HCT116 (cell line): ENCODE measurements at regions not wholly inside any gene's neighbourhood (a gene's known extent, or its start where the extent isn't known, plus 50 kb on each side); places are given as distances from the start of the nearest gene placed in this dataset.

ENCODE experiments used
- ATAC-seq: fragments of 200-7000 bp; cut with Tn5 transposase; 2 replicates; pipeline ENCODE4 v1.9.1; 2020; ENCODE audit warnings: mild to moderate bottlenecking, moderate library complexity
- BruUV-seq: library from RNA; stranded (reverse); fragments of 400-500 nt; replicated peaks from 2 replicates; lab custom pipeline; 2021; lab: Mats Ljungman, UMichigan
- CTCF ChIA-PET: fragments of 300-600 bp; sonication (Branson Sonifier 250); formaldehyde crosslinking; loops from one replicate; lab custom pipeline; 2021; ENCODE audit warnings: antibody characterized with exemption; lab: Charles Lee
- POLR2A ChIA-PET: fragments of 300-600, 350-600 bp; sonication (Branson Sonifier 250); formaldehyde crosslinking; loops from one replicate; lab custom pipeline; 2021; ENCODE audit warnings: antibody characterized with exemption; lab: Charles Lee
- RAD21 ChIA-PET, 2 experiments: fragments of 300-600 bp; sonication (Branson Sonifier 250); formaldehyde crosslinking; loops; one replicate each; lab custom pipeline; 2023; ENCODE audit warnings: low total read pairs in 2 of 2; ENCODE audit not compliant: uncharacterized antibody in 2 of 2, unreplicated experiment in 2 of 2, low non-redundant PET in 1 of 2; lab: Charles Lee
- DNase-seq: peaks from one replicate; pipeline ENCODE4 v3.0.0-alpha.2; 2010; ENCODE audit warnings: low read depth, low spot score
- H2AFZ ChIP-seq: fragments of 200-600 bp; shearing (Covaris generic), sonication (generic); 2 replicates; pipeline ENCODE4 v1.6.1; 2017; ENCODE audit warnings: low read depth, mixed run types, mixed read lengths, antibody characterized with exemption, low read length; ENCODE audit not compliant: poor library complexity, severe bottlenecking
- H3K27ac ChIP-seq: 2 replicates; pipeline ENCODE4 v1.5.1; 2012; ENCODE audit warnings: low read depth, low read length
- H3K27me3 ChIP-seq: fragments of 200-600 bp; sonication (generic); 2 replicates; pipeline ENCODE4 v1.6.1; 2016; ENCODE audit warnings: mixed run types, low read length, mixed read lengths; ENCODE audit not compliant: insufficient read depth
- H3K36me3 ChIP-seq, 2 experiments: fragments of 200-500 bp in 1 of 2; fragments of 200-600 bp in 1 of 2; sonication (Bioruptor generic) in 1 of 2; sonication (generic) in 1 of 2; 2 replicates each; pipeline versions ENCODE4 v1.5.1 to v1.6.1; 2014 to 2016; ENCODE audit warnings: low read length in 2 of 2, inconsistent platforms in 1 of 2, mixed read lengths in 1 of 2, mixed run types in 1 of 2; ENCODE audit not compliant: insufficient read depth in 2 of 2, control insufficient read depth in 1 of 2
- H3K4me1 ChIP-seq, 2 experiments: fragments of 200-600 bp in 1 of 2; sonication (generic) in 1 of 2; 2 replicates each; pipeline versions ENCODE4 v1.5.1 to v1.6.1; 2012 to 2017; ENCODE audit warnings: low read length in 2 of 2, inconsistent platforms in 1 of 2, mild to moderate bottlenecking in 1 of 2, mixed read lengths in 1 of 2, mixed run types in 1 of 2, moderate library complexity in 1 of 2; ENCODE audit not compliant: insufficient read depth in 2 of 2, control insufficient read depth in 1 of 2
- H3K4me2 ChIP-seq: fragments of 200-600 bp; sonication (generic); 2 replicates; pipeline ENCODE4 v1.6.1; 2017; ENCODE audit warnings: mixed run types, low read length, mixed read lengths
- H3K4me3 ChIP-seq, 2 experiments: fragments of 200-600 bp in 1 of 2; sonication (generic) in 1 of 2; replicated peaks in 1 of 2; 2 replicates each; pipeline ENCODE4 v1.5.1; 2011 to 2016; ENCODE audit warnings: low read length in 2 of 2, control low read depth in 1 of 2, low read depth in 1 of 2, mild to moderate bottlenecking in 1 of 2, mixed read lengths in 1 of 2, mixed run types in 1 of 2
- H3K79me2 ChIP-seq: fragments of 200-600 bp; sonication (generic); 2 replicates; pipeline ENCODE4 v1.6.1; 2017; ENCODE audit warnings: mild to moderate bottlenecking, mixed run types, low read length, moderate library complexity, mixed read lengths; ENCODE audit not compliant: insufficient read depth
- H3K9ac ChIP-seq: fragments of 200-600 bp; sonication (generic); 2 replicates; pipeline ENCODE4 v1.6.1; 2016; ENCODE audit warnings: low read length, mixed read lengths
- H3K9me2 ChIP-seq: fragments of 200-600 bp; sonication (generic), shearing (Covaris generic); 2 replicates; pipeline ENCODE4 v1.6.1; 2017; ENCODE audit warnings: mixed run types, mild to moderate bottlenecking, moderate library complexity; ENCODE audit not compliant: insufficient read depth
- H3K9me3 ChIP-seq, 2 experiments: fragments of 200-500 bp in 1 of 2; fragments of 200-600 bp in 1 of 2; sonication (Bioruptor generic) in 1 of 2; sonication (generic) in 1 of 2; 2 replicates each; pipeline ENCODE4 v1.6.1; 2014 to 2017; ENCODE audit warnings: low read length in 2 of 2, mixed read lengths in 2 of 2, inconsistent platforms in 1 of 2, low read depth in 1 of 2, mild to moderate bottlenecking in 1 of 2, mixed run types in 1 of 2, moderate library complexity in 1 of 2; ENCODE audit not compliant: control insufficient read depth in 1 of 2, insufficient read depth in 1 of 2
- H4K20me1 ChIP-seq: fragments of 200-600 bp; sonication (generic), shearing (Covaris generic); 2 replicates; pipeline ENCODE4 v1.6.1; 2017; ENCODE audit warnings: mixed run types, mild to moderate bottlenecking, moderate library complexity; ENCODE audit not compliant: insufficient read depth
- EGR1 ChIP-seq: IDR thresholded peaks from 2 replicates; pipeline ENCODE4 v1.6.1; 2012; ENCODE audit warnings: low read depth
- EZH2 ChIP-seq: fragments of 200-600 bp; sonication (generic); IDR thresholded peaks from 2 replicates; pipeline ENCODE4 v1.6.1; 2017; ENCODE audit warnings: antibody characterized with exemption, mixed run types
- EZH2phosphoT487 ChIP-seq: fragments of 200-600 bp; IDR thresholded peaks from 2 replicates; pipeline ENCODE4 v1.6.1; 2018; ENCODE audit warnings: antibody characterized with exemption, borderline replicate concordance
- FOSL1 ChIP-seq: IDR thresholded peaks from 2 replicates; pipeline ENCODE4 v1.6.1; 2012; ENCODE audit warnings: low read depth
- RAD21 ChIP-seq: IDR thresholded peaks from 2 replicates; pipeline ENCODE4 v1.6.1; 2012; ENCODE audit warnings: low read depth, mild to moderate bottlenecking
- SIN3A ChIP-seq: IDR thresholded peaks from 2 replicates; pipeline ENCODE4 v1.6.1; 2012; ENCODE audit warnings: low read depth
- SP1 ChIP-seq: IDR thresholded peaks from 2 replicates; pipeline ENCODE4 v1.6.1; 2012; ENCODE audit warnings: low read depth
- TCF7L2 ChIP-seq: IDR thresholded peaks from 2 replicates; pipeline ENCODE4 v1.7.0; 2011; ENCODE audit warnings: borderline replicate concordance, inconsistent platforms; ENCODE audit not compliant: insufficient read depth, insufficient read length; ENCODE audit errors: extremely low read depth
- intact Hi-C: fragments of 100-400 bp; cut with micrococcal nuclease; formaldehyde crosslinking; loops from 2 replicates; pipeline ENCODE4 v1.10.0; 2022
- TF ChIP-seq, protein P1 (sequence below): IDR thresholded peaks from 2 replicates; pipeline ENCODE4 v1.6.1; 2011; ENCODE audit warnings: mild to moderate bottlenecking, low read length, moderate library complexity; ENCODE audit not compliant: insufficient replicate concordance; ENCODE audit errors: extremely low read depth
- TF ChIP-seq, protein P2 (sequence below): IDR thresholded peaks from 2 replicates; pipeline ENCODE4 v1.6.1; 2012
- TF ChIP-seq, protein P3 (sequence below), 3 experiments: fragments of 200-600 bp in 1 of 3; sonication (generic) in 1 of 3; IDR thresholded peaks in 2 of 3; conservative IDR thresholded peaks in 1 of 3; 2 replicates each; pipeline ENCODE4 v1.5.1; 2012 to 2017; ENCODE audit warnings: low read depth in 2 of 3, low read length in 2 of 3, antibody characterized with exemption in 1 of 3, borderline replicate concordance in 1 of 3, control low read depth in 1 of 3, mild to moderate bottlenecking in 1 of 3, mixed read lengths in 1 of 3, mixed run types in 1 of 3, moderate library complexity in 1 of 3; ENCODE audit not compliant: insufficient read depth in 1 of 3
- TF ChIP-seq, protein P4 (sequence below): IDR thresholded peaks from 2 replicates; pipeline ENCODE4 v1.6.1; 2012

DNA sequence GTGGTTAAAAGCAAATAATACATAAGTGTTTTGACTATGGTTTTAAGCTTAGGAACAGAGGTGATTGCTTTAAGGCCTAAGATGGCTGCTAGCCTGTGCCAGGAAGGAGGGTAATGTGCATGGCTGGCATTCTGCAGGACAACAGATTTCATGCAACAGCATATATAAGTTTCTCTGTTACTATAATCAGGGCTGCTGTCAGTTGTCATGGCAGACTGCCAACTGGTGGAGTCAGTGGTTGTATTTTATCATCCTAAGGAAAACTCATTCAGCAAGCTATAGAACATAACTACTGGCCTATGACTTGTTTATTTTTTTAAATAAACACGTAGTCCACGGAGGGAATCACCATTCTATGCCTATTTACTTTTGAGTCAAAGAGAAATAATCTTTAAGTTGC lies 77.7 kb upstream of the DCAF8L1 start (continued):
- TF ChIP-seq, protein P1, sequence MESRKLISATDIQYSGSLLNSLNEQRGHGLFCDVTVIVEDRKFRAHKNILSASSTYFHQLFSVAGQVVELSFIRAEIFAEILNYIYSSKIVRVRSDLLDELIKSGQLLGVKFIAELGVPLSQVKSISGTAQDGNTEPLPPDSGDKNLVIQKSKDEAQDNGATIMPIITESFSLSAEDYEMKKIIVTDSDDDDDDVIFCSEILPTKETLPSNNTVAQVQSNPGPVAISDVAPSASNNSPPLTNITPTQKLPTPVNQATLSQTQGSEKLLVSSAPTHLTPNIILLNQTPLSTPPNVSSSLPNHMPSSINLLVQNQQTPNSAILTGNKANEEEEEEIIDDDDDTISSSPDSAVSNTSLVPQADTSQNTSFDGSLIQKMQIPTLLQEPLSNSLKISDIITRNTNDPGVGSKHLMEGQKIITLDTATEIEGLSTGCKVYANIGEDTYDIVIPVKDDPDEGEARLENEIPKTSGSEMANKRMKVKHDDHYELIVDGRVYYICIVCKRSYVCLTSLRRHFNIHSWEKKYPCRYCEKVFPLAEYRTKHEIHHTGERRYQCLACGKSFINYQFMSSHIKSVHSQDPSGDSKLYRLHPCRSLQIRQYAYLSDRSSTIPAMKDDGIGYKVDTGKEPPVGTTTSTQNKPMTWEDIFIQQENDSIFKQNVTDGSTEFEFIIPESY: no peak
- no peak for TF ChIP-seq SP1
- TF ChIP-seq, protein P2, sequence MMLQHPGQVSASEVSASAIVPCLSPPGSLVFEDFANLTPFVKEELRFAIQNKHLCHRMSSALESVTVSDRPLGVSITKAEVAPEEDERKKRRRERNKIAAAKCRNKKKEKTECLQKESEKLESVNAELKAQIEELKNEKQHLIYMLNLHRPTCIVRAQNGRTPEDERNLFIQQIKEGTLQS: no peak

DNA sequence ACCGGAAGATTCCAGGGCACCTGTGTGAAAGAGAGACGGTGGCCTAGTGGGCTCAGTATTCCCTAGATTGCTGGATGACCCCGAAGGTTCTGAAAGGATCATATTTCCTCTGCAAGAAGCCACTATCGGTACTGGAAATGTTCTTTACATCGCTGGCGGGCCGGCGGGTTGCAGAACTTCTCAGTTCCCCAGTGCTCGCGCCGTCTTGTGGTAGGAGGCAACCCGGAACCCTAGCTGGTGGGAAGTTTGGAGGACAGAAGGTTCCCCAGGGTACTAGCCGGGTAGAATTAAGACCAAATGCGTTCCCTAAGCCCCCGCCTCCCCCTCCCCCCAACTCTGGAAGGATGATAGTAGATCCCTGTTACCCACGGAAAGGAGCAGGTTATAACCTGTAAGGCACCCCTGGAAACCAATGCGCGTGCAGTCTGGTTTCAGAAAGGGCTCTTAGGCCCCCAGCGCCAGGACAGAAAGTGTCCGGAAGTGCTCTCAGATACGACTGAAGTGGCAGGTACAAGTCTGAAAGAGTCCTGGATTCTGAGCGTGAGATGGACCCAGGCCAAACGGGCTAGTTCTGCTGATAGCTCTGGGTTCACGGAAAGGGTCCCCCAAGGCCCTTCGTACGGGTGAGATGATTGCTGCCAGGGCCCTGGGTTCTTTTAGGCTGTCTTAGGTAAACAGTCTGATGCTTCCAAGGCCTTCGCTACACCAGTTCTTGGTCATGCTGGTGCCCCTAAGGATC lies 61.7 kb upstream of the DCAF8L1 start:
- H3K79me2 ChIP-seq: no peaks in the 10 kb centered on the region
- H3K27ac ChIP-seq: no peak overlapping the region
- DNase-seq (no peak), ATAC-seq (no peak)
- no peaks in the 10 kb centered on the region for H3K4me1 ChIP-seq
- CTCF ChIA-PET: no interaction called here
- intact Hi-C loops: no loop called here
- H4K20me1 ChIP-seq: no peaks in the 10 kb centered on the region
- no peaks in the 10 kb centered on the region for H3K36me3 ChIP-seq
- H2AFZ ChIP-seq: no peak overlapping the region
- no peak overlapping the region for H3K4me2 ChIP-seq
- BruUV-seq: no TSS peak
- H3K4me3 ChIP-seq: no peak overlapping the region
- H3K27me3 ChIP-seq: no peaks in the 10 kb centered on the region
- no peak overlapping the region for H3K9ac ChIP-seq
- no peaks in the 10 kb centered on the region for H3K9me2 ChIP-seq
- no peaks in the 10 kb centered on the region for H3K9me3 ChIP-seq
- POLR2A ChIA-PET: no interaction called here
- RAD21 ChIA-PET: no interaction called here
- TF ChIP-seq, protein P1: no peak
- TF ChIP-seq RAD21 (no peak), TCF7L2 (no peak), SP1 (no peak), SIN3A (no peak), EZH2phosphoT487 (no peak), EGR1 (no peak), EZH2 (no peak), FOSL1 (no peak)
- TF ChIP-seq, protein P2: no peak
- TF ChIP-seq, protein P3, sequence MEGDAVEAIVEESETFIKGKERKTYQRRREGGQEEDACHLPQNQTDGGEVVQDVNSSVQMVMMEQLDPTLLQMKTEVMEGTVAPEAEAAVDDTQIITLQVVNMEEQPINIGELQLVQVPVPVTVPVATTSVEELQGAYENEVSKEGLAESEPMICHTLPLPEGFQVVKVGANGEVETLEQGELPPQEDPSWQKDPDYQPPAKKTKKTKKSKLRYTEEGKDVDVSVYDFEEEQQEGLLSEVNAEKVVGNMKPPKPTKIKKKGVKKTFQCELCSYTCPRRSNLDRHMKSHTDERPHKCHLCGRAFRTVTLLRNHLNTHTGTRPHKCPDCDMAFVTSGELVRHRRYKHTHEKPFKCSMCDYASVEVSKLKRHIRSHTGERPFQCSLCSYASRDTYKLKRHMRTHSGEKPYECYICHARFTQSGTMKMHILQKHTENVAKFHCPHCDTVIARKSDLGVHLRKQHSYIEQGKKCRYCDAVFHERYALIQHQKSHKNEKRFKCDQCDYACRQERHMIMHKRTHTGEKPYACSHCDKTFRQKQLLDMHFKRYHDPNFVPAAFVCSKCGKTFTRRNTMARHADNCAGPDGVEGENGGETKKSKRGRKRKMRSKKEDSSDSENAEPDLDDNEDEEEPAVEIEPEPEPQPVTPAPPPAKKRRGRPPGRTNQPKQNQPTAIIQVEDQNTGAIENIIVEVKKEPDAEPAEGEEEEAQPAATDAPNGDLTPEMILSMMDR (IDR thresholded peaks at IDR 0.05 in 2 of 3, conservative IDR thresholded peaks at IDR 0.05 in 1 of 3; ENCODE audit: borderline replicate concordance in 1 of 3, insufficient read depth in 1 of 3, low read depth in 2 of 3, low read length in 2 of 3): no peak
- TF ChIP-seq, protein P4, sequence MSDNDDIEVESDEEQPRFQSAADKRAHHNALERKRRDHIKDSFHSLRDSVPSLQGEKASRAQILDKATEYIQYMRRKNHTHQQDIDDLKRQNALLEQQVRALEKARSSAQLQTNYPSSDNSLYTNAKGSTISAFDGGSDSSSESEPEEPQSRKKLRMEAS: no peak
